ENCODE measurements at regions not wholly inside any gene's neighbourhood (a gene's known extent, or its start where the extent isn't known, plus 50 kb on each side); places are given as distances from the start of the nearest gene placed in this dataset.

DNA sequence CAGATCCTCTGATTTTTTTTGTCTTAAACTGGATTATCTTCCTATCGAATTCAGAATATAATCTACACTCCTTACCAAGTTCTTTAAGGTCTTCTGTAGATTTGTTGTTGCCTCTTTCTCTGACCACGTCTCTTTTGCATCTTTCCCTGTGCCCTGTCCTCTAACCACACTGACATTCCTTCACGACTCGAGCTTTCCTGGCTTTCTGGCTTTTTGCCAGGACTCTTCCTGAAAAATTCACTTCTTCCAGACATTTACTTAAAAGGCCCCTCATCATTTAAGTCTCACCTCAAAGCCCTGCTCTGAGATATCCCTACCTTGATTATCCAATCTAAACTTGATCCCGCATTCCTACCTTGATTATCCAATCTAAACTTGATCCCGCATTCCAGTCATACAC, 422.3 kb upstream of the DCN start:
- DNase-seq (ENCODE audit: unreplicated experiment), result no peak
- intact Hi-C loops (cut with micrococcal nuclease), result no loop called here
- Mint-ChIP-seq H3K4me1 (ENCODE audit: insufficient read depth, unreplicated experiment) (peaks cover 16% of the 10 kb centered on the region), H3K9me3 (ENCODE audit: unreplicated experiment) (no peaks in the 10 kb centered on the region), H3K36me3 (ENCODE audit: insufficient read depth, unreplicated experiment) (no peaks in the 10 kb centered on the region), H3K27ac (ENCODE audit: low read depth, unreplicated experiment) (peak overlapping the region; percentile 30), H3K27me3 (ENCODE audit: insufficient read depth, unreplicated experiment) (no peaks in the 10 kb centered on the region), H3K4me3 (ENCODE audit: unreplicated experiment) (no peak overlapping the region)
- CTCF ChIA-PET, result interaction anchor here (0.7 kb wide), 1 partner anchor 76 kb away, joined by 3 read pairs; no protein-coding TSS in a partner anchor
- BruUV-seq (replicated peaks), result no TSS peak
- TF ChIP-seq, protein P1, sequence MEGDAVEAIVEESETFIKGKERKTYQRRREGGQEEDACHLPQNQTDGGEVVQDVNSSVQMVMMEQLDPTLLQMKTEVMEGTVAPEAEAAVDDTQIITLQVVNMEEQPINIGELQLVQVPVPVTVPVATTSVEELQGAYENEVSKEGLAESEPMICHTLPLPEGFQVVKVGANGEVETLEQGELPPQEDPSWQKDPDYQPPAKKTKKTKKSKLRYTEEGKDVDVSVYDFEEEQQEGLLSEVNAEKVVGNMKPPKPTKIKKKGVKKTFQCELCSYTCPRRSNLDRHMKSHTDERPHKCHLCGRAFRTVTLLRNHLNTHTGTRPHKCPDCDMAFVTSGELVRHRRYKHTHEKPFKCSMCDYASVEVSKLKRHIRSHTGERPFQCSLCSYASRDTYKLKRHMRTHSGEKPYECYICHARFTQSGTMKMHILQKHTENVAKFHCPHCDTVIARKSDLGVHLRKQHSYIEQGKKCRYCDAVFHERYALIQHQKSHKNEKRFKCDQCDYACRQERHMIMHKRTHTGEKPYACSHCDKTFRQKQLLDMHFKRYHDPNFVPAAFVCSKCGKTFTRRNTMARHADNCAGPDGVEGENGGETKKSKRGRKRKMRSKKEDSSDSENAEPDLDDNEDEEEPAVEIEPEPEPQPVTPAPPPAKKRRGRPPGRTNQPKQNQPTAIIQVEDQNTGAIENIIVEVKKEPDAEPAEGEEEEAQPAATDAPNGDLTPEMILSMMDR (IDR thresholded peaks at IDR 0.05; ENCODE audit: unreplicated experiment), result no peak
- POLR2A ChIA-PET, result interaction anchor here (0.8 to 0.9 kb wide), 2 partner anchors 22 to 326 kb away, joined by 3 to 4 read pairs; no protein-coding TSS in a partner anchor

DNA sequence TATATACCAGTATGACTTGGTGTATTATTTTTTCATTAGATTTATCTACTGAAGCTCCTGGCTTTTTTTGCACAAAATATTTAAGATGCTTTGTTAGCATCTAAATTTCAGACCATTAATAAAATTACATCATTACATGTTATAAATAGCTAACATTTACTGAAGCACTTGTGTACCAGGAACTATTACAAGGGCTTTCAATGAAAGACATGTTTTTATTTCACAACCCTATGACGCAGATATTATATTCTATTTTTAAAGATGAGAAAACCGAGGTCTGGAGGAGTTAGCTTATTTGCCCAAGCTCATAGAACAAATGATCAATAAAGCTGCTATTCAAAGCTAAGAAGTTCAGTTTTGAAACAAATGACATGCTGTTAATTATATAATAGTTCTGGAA, 420.4 kb upstream of the DCN start:
- DNase-seq (ENCODE audit: unreplicated experiment), result peak; percentile 44
- intact Hi-C loops (cut with micrococcal nuclease), result no loop called here
- Mint-ChIP-seq H3K9me3 (ENCODE audit: unreplicated experiment) (peaks cover 6% of the 10 kb centered on the region), H3K4me1 (ENCODE audit: insufficient read depth, unreplicated experiment) (peaks cover 16% of the 10 kb centered on the region), H3K4me3 (ENCODE audit: unreplicated experiment) (no peak overlapping the region), H3K27ac (ENCODE audit: low read depth, unreplicated experiment) (peak overlapping the region; percentile 17), H3K36me3 (ENCODE audit: insufficient read depth, unreplicated experiment) (no peaks in the 10 kb centered on the region), H3K27me3 (ENCODE audit: insufficient read depth, unreplicated experiment) (no peaks in the 10 kb centered on the region)
- TF ChIP-seq, protein P1 (IDR thresholded peaks at IDR 0.05; ENCODE audit: unreplicated experiment), result no peak
- no TSS peak for BruUV-seq (replicated peaks)
- CTCF ChIA-PET, result interaction anchor here (0.5 to 0.7 kb wide), 5 partner anchors 11 to 392 kb away, joined by 3 read pairs; no protein-coding TSS in a partner anchor
- POLR2A ChIA-PET, result interaction anchor here (0.7 to 1.7 kb wide), 10 partner anchors 13 to 216 kb away, joined by 3 to 5 read pairs (median 4); no protein-coding TSS in a partner anchor

DNA sequence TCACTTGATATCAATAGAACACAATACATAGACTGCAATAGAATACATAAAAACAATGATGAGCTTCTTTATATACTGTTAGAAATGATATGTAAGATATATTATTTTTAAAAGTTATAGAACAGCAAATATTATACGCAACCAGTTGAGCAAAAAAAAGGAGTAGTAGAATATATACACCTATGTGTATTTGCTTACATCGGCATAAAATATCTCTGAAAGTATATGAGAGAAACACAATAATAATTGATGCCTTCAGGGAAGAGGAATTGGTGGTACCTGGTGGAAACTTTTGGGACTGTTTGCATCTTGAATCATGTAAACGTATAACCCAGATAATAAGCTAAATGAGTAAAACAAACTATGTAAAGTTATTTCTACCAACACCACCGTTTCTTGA, 418.4 kb upstream of the DCN start:
- intact Hi-C loops (cut with micrococcal nuclease), result no loop called here
- no peaks in the 10 kb centered on the region for H3K27me3 Mint-ChIP-seq (ENCODE audit: insufficient read depth, unreplicated experiment)
- TF ChIP-seq, protein P1 (IDR thresholded peaks at IDR 0.05; ENCODE audit: unreplicated experiment), result no peak
- H3K4me1 Mint-ChIP-seq (ENCODE audit: insufficient read depth, unreplicated experiment), result peaks cover 16% of the 10 kb centered on the region
- no peak overlapping the region for H3K4me3 Mint-ChIP-seq (ENCODE audit: unreplicated experiment)
- H3K27ac Mint-ChIP-seq (ENCODE audit: low read depth, unreplicated experiment), result no peak overlapping the region
- BruUV-seq (replicated peaks), result no TSS peak
- CTCF ChIA-PET, result interaction anchor here (0.7 kb wide), 1 partner anchor 11 kb away, joined by 3 read pairs; no protein-coding TSS in a partner anchor
- H3K36me3 Mint-ChIP-seq (ENCODE audit: insufficient read depth, unreplicated experiment), result no peaks in the 10 kb centered on the region
- no peak for DNase-seq (ENCODE audit: unreplicated experiment)
- H3K9me3 Mint-ChIP-seq (ENCODE audit: unreplicated experiment), result peaks cover 12% of the 10 kb centered on the region
- POLR2A ChIA-PET, result no interaction called here

DNA sequence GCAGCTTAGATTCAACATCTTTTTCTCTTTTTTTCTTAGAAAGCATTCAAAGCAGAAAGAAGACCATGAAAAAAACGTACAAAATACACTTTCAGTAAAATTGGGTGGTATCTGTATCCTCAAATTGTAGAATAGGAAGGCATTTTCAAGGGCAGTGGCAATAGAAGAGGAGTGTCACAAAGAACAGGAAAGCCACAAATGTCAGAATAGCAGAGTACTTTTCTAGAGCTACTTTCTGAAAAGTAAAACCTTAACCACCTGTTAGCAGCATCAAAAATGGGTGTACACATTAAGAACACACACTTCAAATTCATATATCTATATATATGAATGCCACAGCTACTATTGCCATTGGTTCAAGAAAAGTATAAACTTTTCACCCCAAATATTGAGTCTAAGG, 412.1 kb upstream of the DCN start:
- no peaks in the 10 kb centered on the region for H3K36me3 Mint-ChIP-seq (ENCODE audit: insufficient read depth, unreplicated experiment)
- DNase-seq (ENCODE audit: unreplicated experiment), result no peak
- H3K27me3 Mint-ChIP-seq (ENCODE audit: insufficient read depth, unreplicated experiment), result no peaks in the 10 kb centered on the region
- no TSS peak for BruUV-seq (replicated peaks)
- peaks cover 12% of the 10 kb centered on the region for H3K9me3 Mint-ChIP-seq (ENCODE audit: unreplicated experiment)
- no peak overlapping the region for H3K27ac Mint-ChIP-seq (ENCODE audit: low read depth, unreplicated experiment)
- POLR2A ChIA-PET, result interaction anchor here (1.0 kb wide), 1 partner anchor 13 kb away, joined by 4 read pairs; no protein-coding TSS in a partner anchor
- TF ChIP-seq, protein P1 (IDR thresholded peaks at IDR 0.05; ENCODE audit: unreplicated experiment), result no peak
- intact Hi-C loops (cut with micrococcal nuclease), result no loop called here
- CTCF ChIA-PET, result no interaction called here
- H3K4me3 Mint-ChIP-seq (ENCODE audit: unreplicated experiment), result no peak overlapping the region
- no peaks in the 10 kb centered on the region for H3K4me1 Mint-ChIP-seq (ENCODE audit: insufficient read depth, unreplicated experiment)

Data from MCF 10A (cell line).